ENCODE measurements at regions not wholly inside any gene's neighbourhood (a gene's known extent, or its start where the extent isn't known, plus 50 kb on each side); places are given as distances from the start of the nearest gene placed in this dataset.

DNA sequence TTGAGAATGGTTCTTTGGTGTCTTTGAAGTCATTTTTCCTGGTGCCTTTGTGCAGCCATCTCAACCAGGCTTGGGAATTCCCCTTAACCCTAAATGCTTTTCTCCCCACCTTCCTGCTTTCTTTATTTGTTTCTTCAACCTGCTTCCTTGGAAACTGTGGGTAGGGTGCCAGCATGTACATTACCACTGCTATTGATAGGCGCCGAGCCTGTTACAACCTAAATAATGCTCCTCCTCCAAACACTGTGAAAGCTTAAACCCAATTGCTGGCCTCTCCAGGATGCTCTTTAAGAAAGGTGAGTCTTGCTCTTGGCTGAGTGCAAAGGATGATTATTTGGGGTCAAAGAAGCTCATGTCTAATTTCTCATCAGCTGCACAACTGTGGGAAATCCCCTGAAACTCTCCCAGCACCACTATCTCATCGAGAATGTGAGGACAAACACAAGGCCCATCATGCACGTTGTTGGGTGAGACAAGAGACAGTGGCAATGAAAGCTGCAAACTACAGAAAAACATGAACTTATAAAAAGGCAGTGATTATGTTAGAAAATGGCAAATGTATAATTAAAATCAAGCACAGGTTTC, 285.5 kb upstream of the IGFBP3 start:
- ATAC-seq (peak; percentile 80), DNase-seq (ENCODE audit: low read depth, low spot score) (peak; percentile 42), FAIRE-seq (no peak)
- Histone ChIP-seq H3K4me1 (ENCODE audit: control insufficient read depth, insufficient read depth, low read length) (peaks cover 10% of the 10 kb centered on the region), H3K9ac (ENCODE audit: control insufficient read depth, insufficient read depth, low read length) (no peak overlapping the region), H2AFZ (ENCODE audit: control insufficient read depth, low read depth, low read length) (no peak overlapping the region), H3K36me3 (ENCODE audit: control insufficient read depth in 2 of 2, insufficient read depth in 2 of 2, low read length in 1 of 2) (no peaks in the 10 kb centered on the region), H4K20me1 (ENCODE audit: control insufficient read depth, insufficient read depth) (no peaks in the 10 kb centered on the region), H3K4me3 (no peak overlapping the region), H3K79me2 (ENCODE audit: control insufficient read depth, insufficient read depth, low read length) (no peaks in the 10 kb centered on the region), H3K9me3 (replicated peaks; ENCODE audit: control insufficient read depth, insufficient read depth, low read length) (no peaks in the 10 kb centered on the region), H3K4me2 (ENCODE audit: control insufficient read depth, insufficient read depth) (no peak overlapping the region), H3K27ac (ENCODE audit: control insufficient read depth, insufficient read depth) (no peak overlapping the region), H3K27me3 (replicated peaks in 1 of 2; ENCODE audit: control insufficient read depth in 2 of 2, insufficient read depth in 2 of 2, low read length in 1 of 2) (no peaks in the 10 kb centered on the region)
- BruUV-seq (replicated peaks): no TSS peak
- 35% methylated on average over 4 of the region's 4 CpGs for WGBS (ENCODE audit: insufficient coverage, insufficient replicate concordance, low lambda C conversion rate, missing lambda C conversion rate)
- ChIA-PET CTCF (interaction anchor here (0.6 to 1.0 kb wide), 2 partner anchors 149 to 284 kb away, joined by 3 to 4 read pairs; no protein-coding TSS in a partner anchor), SMC1A (ENCODE audit: uncharacterized antibody, unreplicated experiment) (interaction anchor here (0.8 to 1.7 kb wide), 9 partner anchors 8 to 244 kb away, joined by 3 to 7 read pairs (median 3); no protein-coding TSS in a partner anchor), POLR2A (interaction anchor here (1.3 kb wide), 1 partner anchor 52 kb away, joined by 3 read pairs; no protein-coding TSS in a partner anchor), RAD21 (ENCODE audit: unreplicated experiment) (interaction anchor here (0.6 to 1.5 kb wide), 9 partner anchors 52 to 284 kb away, joined by 3 to 10 read pairs (median 4); no protein-coding TSS in a partner anchor)
- in situ Hi-C loops (cut with MboI): no loop called here
- intact Hi-C loops (cut with micrococcal nuclease; ENCODE audit: unreplicated experiment): no loop called here
- 0 out of 4 replicates have a peak, but pooled peaks of 1 of the 2 experiments have one; percentile 32 for TF ChIP-seq IKZF2 (IDR thresholded peaks at IDR 0.05)
- 0 out of 2 replicates have a peak, but pooled peaks have one; percentile 48 for TF ChIP-seq CREM (IDR thresholded peaks at IDR 0.05; ENCODE audit: low read depth)
- TF ChIP-seq, protein P1, sequence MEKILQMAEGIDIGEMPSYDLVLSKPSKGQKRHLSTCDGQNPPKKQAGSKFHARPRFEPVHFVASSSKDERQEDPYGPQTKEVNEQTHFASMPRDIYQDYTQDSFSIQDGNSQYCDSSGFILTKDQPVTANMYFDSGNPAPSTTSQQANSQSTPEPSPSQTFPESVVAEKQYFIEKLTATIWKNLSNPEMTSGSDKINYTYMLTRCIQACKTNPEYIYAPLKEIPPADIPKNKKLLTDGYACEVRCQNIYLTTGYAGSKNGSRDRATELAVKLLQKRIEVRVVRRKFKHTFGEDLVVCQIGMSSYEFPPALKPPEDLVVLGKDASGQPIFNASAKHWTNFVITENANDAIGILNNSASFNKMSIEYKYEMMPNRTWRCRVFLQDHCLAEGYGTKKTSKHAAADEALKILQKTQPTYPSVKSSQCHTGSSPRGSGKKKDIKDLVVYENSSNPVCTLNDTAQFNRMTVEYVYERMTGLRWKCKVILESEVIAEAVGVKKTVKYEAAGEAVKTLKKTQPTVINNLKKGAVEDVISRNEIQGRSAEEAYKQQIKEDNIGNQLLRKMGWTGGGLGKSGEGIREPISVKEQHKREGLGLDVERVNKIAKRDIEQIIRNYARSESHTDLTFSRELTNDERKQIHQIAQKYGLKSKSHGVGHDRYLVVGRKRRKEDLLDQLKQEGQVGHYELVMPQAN (conservative IDR thresholded peaks at IDR 0.05): no peak
- no peak for TF ChIP-seq SRF (IDR thresholded peaks at IDR 0.05; ENCODE audit: low read depth in 2 of 2, low read length in 2 of 2)
- TF ChIP-seq, protein P2, sequence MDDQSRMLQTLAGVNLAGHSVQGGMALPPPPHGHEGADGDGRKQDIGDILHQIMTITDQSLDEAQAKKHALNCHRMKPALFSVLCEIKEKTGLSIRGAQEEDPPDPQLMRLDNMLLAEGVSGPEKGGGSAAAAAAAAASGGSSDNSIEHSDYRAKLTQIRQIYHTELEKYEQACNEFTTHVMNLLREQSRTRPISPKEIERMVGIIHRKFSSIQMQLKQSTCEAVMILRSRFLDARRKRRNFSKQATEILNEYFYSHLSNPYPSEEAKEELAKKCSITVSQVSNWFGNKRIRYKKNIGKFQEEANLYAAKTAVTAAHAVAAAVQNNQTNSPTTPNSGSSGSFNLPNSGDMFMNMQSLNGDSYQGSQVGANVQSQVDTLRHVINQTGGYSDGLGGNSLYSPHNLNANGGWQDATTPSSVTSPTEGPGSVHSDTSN (IDR thresholded peaks at IDR 0.05; ENCODE audit: insufficient replicate concordance, low read depth, low read length): no peak
- TF ChIP-seq, protein P3, sequence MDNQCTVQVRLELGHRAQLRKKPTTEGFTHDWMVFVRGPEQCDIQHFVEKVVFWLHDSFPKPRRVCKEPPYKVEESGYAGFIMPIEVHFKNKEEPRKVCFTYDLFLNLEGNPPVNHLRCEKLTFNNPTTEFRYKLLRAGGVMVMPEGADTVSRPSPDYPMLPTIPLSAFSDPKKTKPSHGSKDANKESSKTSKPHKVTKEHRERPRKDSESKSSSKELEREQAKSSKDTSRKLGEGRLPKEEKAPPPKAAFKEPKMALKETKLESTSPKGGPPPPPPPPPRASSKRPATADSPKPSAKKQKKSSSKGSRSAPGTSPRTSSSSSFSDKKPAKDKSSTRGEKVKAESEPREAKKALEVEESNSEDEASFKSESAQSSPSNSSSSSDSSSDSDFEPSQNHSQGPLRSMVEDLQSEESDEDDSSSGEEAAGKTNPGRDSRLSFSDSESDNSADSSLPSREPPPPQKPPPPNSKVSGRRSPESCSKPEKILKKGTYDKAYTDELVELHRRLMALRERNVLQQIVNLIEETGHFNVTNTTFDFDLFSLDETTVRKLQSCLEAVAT (IDR thresholded peaks at IDR 0.05): no peak
- no peak for TF ChIP-seq TBL1XR1 (IDR thresholded peaks at IDR 0.05; ENCODE audit: low read depth, low read length)
- TF ChIP-seq NFIC (IDR thresholded peaks at IDR 0.05; ENCODE audit: low read depth, low read length): peak; percentile 50; the same call in 1 of the 2 replicates
- peak; percentile 36; the same call in 1 of the 2 replicates for TF ChIP-seq TCF7 (IDR thresholded peaks at IDR 0.05; ENCODE audit: borderline replicate concordance)
- TF ChIP-seq ETV6 (conservative IDR thresholded peaks at IDR 0.05 in 1 of 2, IDR thresholded peaks at IDR 0.05 in 1 of 2; ENCODE audit: borderline replicate concordance in 1 of 2, low read depth in 1 of 2): 0 out of 4 replicates have a peak, but pooled peaks of 1 of the 2 experiments have one; percentile 47
- TF ChIP-seq, protein P4, sequence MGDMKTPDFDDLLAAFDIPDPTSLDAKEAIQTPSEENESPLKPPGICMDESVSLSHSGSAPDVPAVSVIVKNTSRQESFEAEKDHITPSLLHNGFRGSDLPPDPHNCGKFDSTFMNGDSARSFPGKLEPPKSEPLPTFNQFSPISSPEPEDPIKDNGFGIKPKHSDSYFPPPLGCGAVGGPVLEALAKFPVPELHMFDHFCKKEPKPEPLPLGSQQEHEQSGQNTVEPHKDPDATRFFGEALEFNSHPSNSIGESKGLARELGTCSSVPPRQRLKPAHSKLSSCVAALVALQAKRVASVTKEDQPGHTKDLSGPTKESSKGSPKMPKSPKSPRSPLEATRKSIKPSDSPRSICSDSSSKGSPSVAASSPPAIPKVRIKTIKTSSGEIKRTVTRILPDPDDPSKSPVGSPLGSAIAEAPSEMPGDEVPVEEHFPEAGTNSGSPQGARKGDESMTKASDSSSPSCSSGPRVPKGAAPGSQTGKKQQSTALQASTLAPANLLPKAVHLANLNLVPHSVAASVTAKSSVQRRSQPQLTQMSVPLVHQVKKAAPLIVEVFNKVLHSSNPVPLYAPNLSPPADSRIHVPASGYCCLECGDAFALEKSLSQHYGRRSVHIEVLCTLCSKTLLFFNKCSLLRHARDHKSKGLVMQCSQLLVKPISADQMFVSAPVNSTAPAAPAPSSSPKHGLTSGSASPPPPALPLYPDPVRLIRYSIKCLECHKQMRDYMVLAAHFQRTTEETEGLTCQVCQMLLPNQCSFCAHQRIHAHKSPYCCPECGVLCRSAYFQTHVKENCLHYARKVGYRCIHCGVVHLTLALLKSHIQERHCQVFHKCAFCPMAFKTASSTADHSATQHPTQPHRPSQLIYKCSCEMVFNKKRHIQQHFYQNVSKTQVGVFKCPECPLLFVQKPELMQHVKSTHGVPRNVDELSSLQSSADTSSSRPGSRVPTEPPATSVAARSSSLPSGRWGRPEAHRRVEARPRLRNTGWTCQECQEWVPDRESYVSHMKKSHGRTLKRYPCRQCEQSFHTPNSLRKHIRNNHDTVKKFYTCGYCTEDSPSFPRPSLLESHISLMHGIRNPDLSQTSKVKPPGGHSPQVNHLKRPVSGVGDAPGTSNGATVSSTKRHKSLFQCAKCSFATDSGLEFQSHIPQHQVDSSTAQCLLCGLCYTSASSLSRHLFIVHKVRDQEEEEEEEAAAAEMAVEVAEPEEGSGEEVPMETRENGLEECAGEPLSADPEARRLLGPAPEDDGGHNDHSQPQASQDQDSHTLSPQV (IDR thresholded peaks at IDR 0.05): no peak
- peak; percentile 38; the same call in 1 of the 2 replicates for TF ChIP-seq RUNX3 (IDR thresholded peaks at IDR 0.05; ENCODE audit: low read length)
